ENCODE measurements at regions not wholly inside any gene's neighbourhood (a gene's known extent, or its start where the extent isn't known, plus 50 kb on each side); places are given as distances from the start of the nearest gene placed in this dataset.
"Not testable (repeated sequence)": the region's sequence is repeated elsewhere in the genome, so short reads cannot be mapped to it uniquely, and the experiment has no call there.

DNA sequence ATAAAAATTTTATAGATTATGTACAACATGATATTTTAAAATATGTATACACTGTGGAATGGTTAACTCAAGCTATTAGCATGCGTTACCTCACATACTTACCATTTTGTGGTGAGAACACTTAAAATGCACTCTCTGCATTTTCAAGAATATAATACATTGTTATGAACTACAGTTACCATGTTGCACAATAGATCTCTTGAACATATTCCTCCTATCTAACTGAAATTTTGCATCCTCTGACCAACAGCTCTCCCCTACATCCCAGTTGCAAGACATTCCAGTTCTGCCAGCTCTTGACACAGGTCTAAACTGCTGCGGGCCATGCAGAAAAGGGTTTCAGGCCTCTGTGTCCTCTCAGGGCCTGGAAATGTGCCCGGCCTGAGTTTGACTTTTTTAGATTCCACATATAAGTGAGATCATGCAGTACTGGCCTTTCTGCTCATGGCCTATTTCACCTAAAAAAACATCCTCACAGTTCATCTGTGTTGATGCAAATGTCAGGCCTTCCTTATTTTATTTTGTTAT lies 113.7 kb downstream of the CDCA7 start:
- DNase-seq (ENCODE audit: low read depth), result no peak

DNA sequence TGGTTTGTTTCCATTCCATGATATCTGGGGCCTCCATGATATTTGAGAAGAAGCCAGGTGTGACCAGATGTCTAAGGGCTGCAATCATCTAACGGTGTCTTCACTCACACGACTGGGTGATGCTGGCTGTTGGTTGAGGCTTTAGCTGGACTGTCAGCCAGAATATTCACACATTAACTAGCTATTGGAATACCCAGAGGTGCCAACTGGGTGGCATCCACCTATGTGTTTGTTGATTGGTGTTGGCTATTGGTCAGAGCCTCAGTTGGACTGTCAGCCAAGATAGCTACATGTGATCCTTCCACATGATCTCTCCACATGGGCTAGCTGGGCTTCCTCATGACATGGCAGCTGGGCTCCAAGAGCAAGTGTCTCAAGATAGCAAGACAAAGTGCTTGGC lies 117.4 kb downstream of the CDCA7 start:
- DNase-seq (ENCODE audit: low read depth), result no peak

DNA sequence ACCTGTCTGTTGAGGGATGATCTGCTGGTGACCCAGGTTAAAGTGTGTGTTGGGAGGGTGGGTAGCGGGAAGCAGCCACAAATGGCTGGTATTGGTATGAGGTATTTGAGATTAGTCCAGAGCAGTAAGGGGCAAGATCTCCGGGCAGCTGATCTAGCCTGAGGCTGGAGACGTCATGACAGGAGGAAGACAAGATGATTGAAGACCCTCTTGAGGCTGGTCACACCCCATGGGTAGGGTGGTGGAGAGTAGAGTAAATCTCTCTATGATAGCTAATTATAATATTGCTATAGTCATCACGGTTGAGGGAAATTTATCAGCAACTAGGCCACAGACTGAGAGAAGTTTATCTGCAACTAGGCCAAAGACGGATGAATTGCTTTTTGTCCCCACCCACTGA lies 128.5 kb downstream of the CDCA7 start:
- DNase-seq (ENCODE audit: low read depth), result no peak

DNA sequence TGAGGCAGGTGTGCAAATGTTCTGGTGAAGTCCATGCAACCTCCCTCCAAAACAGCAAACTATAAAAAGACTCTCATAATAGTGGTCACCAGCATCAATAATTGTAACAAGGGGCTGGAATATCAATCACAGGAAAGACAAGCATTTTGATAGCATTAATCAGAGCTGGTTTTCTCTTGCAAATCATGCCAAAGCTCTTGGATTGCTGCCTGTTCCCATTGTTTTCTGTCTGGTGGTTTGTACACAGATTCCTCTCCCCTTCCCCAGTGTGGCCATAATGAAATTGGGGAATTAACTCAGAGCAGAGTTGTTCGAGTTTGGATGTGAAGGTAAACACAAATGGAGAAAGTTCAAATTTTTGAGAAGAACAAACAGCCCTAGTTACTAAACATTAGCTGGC lies 134.2 kb downstream of the CDCA7 start:
- no peak for DNase-seq (ENCODE audit: low read depth)

DNA sequence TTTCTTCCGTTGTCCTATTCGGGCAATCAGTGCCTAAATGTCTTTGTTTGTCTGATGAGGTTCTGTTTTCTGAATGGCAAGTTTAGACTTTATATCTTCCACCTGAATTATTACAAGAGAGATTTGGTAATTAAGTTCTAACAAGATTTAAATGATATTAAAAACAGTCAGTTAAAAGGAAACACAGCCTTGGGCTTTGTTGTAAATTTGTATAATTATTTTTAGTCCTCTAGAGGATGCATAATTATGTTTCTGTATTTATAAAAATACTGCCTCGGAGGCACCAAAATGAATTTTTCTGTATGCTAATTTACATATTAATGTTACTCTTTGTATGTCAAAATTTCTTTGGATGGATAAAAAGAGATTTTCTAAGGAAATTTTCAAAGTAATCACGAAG lies 136.7 kb downstream of the CDCA7 start:
- no peak for DNase-seq (ENCODE audit: low read depth)

DNA sequence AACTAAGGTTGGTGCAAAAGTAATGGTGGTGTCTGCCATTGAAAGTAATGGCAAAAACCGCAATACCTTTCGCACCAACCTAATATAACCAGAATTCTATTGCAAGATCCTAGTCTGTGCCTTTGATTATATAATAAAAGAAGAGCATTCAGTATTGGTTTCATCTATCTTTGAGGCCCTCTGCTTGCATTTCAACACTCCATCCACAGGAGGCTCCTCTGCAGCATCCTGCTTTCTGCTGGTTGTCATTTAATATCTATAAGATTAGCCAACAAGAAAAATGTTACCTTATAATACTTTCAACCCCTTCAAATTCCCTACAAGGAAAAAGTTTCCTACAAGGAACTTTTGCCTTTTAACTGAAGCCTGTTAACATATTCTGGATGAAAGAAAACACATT lies 139.2 kb downstream of the CDCA7 start:
- DNase-seq (ENCODE audit: low read depth), result peak; percentile 1

DNA sequence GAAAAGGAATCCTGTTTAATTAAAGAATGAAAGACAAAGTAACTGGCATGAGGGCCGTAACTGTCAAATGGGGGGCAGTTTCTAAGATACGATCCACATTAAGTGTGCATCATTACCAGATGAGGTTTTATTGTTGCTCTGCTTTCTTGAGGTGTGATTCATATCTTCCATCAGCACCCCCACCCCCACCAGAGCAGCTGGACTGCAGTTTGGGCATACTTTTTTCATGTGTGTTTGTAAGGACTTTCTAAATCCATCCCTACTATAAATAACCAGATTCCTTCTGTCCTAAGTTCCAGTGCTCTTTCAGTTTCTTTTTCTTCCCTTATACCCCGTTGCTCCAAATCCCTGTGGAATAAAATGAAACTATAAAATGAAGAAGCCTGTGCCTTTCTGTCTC lies 142.1 kb downstream of the CDCA7 start:
- DNase-seq (ENCODE audit: low read depth), result peak; percentile 79

DNA sequence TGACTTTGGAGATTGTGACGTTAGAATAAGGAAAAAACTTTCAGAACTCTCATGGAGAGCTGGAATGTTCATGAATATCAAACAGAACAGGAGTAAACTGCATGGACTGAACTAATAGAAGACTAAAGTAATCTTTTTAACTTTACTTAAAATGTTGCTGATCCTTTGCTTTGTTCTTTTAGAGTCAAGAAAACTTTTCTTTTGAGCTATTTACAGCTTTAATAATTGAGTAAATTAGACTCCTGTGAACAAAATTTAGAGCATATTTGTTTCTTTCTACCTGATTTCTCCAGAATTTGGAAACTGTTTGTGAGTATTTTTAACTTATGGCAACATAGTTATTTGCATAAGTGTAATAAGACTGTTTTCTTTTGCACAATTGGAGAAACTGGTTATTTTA lies 146.3 kb downstream of the CDCA7 start:
- no peak for DNase-seq (ENCODE audit: low read depth)

DNA sequence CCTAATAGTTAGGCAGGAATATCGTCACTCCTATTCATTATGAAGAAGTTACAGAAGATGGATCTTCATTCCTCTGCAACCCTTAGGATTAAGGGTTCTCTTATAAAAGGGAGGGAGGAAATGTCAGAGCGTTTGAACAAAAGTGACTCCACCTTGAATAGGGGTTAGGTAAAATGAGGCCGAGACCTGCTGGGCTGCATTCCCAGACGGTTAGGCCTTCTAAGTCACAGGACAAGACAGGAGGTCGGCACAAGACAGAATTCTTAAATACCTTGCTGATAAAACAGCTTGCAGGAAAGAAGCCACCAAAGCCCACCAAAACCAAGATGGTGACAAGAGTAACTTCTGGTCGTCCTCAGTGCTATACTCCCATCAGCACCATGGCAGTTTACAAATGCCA lies 147.6 kb downstream of the CDCA7 start:
- DNase-seq (ENCODE audit: low read depth), result no peak

DNA sequence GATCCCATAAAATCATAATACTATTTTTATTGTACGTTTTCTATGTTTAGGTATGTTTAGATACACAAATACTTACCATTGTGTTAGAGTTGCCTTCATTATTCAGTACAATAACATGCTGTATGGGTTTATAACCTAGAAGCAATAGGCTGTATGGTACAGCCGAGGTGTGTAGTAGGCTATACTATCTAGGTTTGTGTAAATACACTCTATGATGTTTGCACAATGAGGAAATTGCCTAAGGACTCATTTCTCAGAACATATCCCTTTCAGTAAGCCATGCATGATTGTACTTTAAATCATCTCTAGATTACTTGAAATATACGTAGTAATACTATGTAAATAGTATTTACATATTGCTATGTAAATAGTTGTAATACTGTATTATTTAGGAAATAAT lies 156.7 kb downstream of the CDCA7 start:
- no peak for DNase-seq (ENCODE audit: low read depth)

DNA sequence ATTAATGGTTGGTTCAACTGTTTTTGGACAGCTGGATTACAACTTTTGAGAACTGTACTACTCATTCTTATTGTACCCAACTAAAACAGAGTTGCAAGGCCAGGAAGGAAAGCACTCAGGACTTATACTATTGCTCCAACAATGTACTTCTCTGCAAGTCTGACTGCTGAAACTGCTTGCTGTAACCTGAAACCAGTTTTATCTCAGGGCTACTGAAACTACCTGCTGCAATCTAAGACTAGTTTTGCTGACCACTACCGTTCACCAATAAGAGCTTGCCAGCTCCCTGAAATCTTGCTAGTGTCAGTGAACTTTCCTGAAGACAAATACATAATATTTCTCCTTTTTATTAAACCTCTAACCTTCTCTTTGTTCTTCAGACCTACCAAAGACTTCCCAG lies 157.3 kb downstream of the CDCA7 start:
- DNase-seq (ENCODE audit: low read depth), result no peak

DNA sequence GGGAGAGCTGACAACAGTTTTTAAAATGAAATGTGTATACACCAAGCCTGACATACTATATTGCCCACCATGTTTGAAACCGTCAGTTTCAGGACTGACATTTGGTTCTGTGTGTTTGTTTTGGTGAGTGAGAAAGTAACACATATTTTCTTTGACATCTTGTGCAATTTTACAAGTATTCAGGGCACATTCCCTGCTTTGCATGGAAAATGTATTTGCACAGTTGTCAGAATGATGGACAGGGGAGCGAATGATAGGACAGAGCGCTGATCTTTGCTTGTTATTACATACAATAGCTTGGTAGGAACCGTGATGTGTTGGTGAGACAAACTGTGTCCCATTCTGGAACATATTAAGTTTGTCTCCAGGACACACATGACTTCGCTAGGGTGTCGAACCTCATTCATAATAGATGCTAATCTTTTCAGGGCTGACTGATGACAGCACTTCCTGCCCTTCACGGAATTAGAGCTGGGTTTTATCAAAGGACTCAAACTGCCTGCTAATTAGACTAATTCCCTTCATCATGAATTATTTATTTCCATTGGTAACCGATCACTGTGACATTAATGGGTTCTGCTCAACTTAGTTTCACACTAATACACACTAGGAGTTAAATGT lies 158.5 kb downstream of the CDCA7 start:
- no peak for DNase-seq (ENCODE audit: low read depth)

DNA sequence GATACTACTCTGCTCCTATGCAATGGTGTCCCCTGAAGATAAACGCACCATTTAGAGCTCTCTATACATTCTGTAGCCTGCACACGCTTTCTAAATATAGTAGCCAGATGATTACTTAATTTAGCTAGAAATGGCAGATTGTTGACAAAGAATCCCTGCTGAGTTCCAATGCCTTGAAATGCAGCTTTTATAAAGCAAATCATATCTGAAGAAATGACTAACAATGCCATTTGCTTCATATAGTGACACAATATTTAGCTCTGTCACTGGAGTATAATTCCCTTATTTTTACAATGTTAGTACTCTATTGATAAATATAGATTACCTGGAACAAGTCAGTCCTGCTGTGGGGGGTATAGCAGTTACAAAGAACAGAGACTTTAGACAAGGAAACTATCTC lies 166.2 kb downstream of the CDCA7 start:
- no peak for DNase-seq (ENCODE audit: low read depth)

DNA sequence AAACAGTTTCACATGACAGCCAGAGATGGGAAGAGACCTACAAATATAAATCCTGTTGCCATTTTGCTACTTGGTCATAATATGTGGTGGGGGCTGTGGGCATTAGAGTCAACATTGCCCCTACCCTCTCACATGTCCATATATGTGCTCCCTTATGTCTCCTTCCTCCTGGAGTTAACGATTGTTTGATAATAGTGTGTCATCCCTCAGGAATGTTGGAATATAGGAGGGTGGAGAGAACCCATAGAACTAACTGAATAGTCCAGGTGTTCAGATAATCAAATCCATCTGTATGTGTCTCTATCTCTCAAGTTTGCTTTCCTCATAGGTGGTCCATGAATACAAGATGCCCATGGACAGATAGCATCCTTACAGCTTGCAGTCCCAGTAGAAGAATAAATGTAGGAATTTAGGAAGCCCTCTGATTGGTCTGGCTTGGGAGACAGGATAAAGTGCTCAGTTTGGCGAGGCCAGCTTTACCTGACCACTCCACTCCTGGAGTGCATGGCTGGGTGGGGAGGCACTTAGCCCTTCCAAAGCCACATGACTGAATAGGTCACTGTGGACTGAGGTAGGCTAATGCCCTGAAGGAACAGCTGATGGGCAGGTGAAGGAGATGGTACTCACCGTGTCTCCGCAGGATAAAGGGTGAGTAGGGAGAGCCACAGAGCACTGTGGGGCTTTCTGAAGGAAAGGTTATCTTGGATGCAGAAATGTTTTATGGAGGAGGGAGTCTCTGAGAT lies 166.9 kb downstream of the CDCA7 start:
- DNase-seq (ENCODE audit: low read depth), result peak; percentile 1

DNA sequence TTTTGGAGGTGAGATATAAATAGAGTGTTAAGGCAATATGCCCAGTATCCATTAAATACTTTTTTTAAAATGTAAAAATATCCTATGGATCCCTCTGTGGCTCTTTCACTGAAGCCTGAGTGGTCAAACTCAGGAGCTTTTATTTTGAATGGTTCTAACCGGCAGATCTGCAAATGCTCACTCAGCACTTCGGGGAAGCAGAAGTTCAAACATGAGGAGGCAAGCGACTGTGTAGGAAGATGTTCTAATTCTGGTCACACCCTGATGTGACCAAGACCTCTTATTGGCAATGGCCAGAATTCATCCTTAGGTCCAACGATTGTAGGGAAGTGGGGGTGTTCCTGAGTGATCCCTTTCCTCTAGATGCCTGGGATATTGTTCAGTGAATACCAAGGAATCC lies 168.8 kb downstream of the CDCA7 start:
- no peak for DNase-seq (ENCODE audit: low read depth)

DNA sequence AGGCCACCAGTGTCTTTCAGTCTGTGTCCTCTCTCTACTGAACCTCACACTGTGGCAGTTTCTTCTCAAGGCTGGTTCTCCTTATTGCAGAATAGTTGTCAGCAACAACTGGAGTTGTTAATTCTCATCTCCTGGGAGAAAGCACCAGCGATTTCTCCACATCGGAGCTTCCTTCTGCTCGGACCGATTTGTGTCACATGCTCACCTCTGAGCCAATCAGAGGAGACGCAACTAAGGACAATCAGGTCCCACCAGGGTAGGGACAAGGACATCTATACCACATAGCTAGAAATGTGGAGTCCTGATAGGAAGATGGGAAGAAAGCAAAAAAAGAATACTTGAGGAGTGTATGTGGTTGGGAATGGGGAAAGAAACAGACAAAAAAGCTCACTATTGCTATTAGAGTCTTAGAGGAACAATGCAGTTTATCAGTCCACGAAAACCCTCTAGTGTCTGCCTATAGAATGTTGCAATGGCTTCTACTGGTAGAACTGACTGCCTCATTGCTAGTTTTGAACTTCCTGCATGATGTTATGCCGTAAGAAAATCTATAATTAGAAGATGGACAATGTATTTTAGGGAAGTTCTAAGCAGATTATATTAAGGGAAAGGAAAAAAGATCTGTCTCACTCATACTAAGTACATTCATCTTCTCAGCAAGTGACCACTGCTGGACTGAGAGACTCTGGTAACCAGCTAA lies 169.7 kb downstream of the CDCA7 start:
- DNase-seq (ENCODE audit: low read depth), result no peak

DNA sequence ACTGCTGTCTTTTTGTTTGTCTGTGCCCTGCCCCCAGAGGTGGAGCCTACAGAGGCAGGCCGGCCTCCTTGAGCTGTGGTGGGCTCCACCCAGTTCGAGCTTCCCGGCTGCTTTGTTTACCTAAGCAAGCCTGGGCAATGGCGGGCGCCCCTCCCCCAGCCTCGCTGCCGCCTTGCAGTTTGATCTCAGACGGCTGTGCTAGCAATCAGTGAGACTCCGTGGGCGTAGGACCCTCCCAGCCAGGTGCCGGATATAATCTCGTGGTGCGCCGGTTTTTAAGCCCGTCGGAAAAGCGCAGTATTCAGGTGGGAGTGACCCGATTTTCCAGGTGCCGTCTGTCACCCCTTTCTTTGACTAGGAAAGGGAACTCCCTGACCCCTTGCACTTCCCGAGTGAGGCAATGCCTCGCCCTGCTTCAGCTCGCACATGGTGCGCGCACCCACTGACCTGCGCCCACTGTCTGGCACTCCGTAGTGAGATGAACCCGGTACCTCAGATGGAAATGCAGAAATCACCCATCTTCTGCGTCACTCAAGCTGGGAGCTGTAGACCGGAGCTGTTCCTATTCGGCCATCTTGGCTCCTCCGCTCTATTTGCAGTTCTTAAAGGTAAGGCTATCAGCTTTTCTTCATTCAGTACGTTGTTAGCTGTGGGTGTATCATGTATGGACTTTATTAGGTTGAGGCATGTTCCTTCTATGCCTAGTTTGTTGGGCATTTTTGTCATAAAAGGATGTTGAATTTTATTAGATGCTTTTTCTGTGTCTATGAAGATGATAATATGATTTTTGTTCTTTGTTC lies 178.3 kb downstream of the CDCA7 start:
- not testable (repeated sequence) for DNase-seq (ENCODE audit: low read depth)

DNA sequence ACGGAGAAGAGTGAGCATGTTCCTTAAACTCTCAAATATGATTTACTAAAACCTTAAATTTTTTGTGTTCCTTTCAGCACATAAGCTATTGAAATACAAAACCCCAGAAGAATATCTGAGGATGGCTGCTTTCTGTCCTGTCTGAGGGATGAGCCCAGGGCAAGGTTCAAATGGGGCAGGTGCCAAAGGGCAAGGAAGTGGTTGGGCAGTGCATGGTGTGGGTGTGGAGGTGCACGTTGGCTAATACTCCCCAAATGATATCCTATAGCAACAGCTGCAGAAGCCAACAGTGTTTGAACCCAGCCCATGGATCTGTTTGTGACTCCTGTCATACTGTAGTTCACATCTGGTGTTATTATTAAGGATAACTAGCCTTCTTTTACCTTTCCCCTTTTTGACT lies 183.0 kb downstream of the CDCA7 start:
- no peak for DNase-seq (ENCODE audit: low read depth)

DNA sequence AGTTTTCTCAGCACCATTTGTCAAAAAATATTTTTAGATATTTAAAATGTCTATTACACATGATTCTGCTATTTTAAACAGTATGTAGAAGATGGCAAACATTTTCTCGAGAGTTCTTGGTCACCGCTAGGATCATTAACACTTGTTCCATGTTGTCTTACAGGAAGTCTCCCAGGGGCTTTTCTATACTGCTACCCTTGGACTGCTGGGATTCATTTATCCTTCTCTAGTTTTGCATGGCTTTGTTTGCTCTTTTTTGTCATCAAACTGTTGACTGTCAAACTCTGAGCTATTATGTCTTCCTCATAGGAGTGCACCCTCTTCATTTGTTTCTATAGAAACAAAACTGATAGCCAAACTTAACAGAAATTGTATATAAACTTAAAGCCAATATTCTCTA lies 184.9 kb downstream of the CDCA7 start:
- DNase-seq (ENCODE audit: low read depth), result no peak

DNA sequence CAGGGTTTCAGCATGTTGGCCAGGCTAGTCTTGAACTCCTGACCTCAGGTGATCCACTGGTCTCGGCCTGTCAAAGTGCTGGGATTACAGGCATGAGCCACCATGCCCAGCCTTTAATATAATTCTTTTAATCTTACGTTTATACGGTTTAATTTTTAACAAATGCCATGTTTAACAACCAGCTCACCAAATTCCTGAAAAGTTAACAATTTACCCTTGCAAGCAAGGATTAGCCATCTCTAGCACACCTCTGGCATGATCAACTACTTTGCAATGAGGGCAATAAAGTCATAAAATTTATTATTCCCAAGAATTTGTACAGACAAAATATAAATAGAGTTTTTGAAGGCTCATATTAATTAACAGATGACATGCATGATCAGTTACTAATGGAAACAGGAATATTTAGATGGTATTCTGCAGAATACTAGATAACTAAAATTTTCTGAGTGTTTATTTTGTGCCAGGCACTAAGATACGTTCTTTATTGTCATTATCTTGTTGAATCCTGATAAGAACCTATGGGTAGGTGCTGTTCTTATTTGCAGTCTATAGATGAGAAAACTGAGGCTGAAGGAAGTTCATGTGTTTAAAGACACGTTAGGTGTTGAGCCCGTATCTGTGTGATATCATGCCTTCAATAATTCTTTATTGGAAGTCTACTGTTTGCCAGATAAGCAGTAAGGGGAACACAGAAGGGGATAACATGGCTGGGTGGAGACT lies 190.1 kb downstream of the CDCA7 start:
- no peak for DNase-seq (ENCODE audit: low read depth)

DNA sequence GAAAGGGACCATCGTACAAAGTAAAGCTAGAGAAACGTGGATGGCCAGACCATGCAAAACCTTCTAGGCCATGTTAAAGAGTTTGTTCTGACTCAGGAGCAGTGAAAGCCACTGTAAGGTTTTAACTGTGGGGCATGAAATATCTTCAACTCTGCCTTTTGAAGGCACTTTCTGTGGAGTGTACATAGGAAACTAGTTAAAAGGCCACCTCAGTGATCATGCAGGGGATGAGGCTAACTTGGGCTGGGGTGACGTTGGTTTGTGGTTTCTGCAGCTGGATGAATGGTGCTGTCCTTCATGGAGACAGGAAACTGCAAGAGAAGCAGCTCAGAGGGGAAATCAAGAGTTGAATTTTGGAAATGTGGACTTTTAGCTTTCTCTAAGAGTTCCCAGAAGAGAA lies 190.7 kb downstream of the CDCA7 start:
- DNase-seq (ENCODE audit: low read depth), result peak; percentile 56

DNA sequence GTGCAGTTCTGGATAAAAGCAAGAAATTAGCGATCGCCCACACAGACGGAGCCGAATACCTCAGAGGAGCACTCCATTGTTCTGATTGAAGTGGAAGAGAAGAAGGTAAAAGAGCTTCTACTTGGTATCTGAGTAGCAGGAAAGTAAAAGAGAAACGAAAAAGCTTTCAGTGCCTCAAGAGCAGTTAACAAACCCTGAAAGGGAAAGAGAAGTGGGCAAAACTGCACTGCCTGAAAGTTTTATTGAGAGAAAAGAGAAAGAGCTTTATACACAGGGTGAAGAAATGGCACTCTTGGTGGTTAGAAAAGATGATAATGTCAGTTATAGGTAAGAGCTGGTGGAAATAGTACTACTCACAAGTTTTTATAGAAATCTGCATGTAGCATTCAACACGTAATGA lies 192.8 kb downstream of the CDCA7 start:
- DNase-seq (ENCODE audit: low read depth), result no peak
